SK-N-MC (cell line): ENCODE measurements at regions not wholly inside any gene's neighbourhood (a gene's known extent, or its start where the extent isn't known, plus 50 kb on each side); places are given as distances from the start of the nearest gene placed in this dataset.

Experiments used
- EZH2 ChIP-seq: fragments of 200-600 bp; sonication (generic); IDR thresholded peaks from one replicate; pipeline ENCODE4 v1.6.1; 2017; ENCODE audit warnings: antibody characterized with exemption
- FOXP2 ChIP-seq: optimal IDR thresholded peaks from 2 replicates; pipeline ENCODE3; 2011; ENCODE audit warnings: mild to moderate bottlenecking, moderate library complexity; ENCODE audit not compliant: insufficient read depth; ENCODE audit errors: extremely low read length, control extremely low read depth
- POLR2AphosphoS5 ChIP-seq: IDR thresholded peaks from 2 replicates; pipeline ENCODE4 v1.6.1; 2012; ENCODE audit warnings: mild to moderate bottlenecking, low read depth, low read length, borderline replicate concordance

DNA sequence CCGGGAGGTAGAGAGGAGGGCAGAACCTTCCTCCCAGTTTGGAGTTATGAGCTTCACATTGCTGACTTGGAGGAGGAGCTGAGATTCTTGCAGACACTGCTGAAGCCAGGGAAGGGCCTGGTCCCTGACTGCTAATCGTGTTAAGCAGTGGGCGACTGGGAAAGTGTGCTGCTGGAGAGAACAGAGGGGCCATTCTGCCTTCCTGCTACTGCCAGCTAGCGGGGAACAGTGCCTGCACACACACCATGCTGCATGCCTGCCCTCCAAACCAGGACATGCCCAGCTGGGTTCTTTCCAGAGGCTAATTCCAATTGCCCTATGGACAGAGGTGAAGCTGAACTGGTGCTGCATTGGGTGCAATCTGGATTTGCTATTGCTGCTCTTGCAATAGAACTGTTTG lies 281.4 kb downstream of the AJAP1 start:
- TF ChIP-seq POLR2AphosphoS5 (no peak), EZH2 (no peak), FOXP2 (no peak)
